ENCODE measurements at regions not wholly inside any gene's neighbourhood (a gene's known extent, or its start where the extent isn't known, plus 50 kb on each side); places are given as distances from the start of the nearest gene placed in this dataset.

GRCh38 chr12:31853977-31854376 is 105.2 kb upstream of the RESF1 start:
- TF ChIP-seq CTCF (optimal IDR thresholded peaks at IDR 0.05 in 1 of 3, IDR thresholded peaks at IDR 0.05 in 1 of 3, conservative IDR thresholded peaks at IDR 0.05 in 1 of 3; ENCODE audit: extremely low read depth in 1 of 3, insufficient read depth in 2 of 3, low read length in 3 of 3) = no peak
- no peak for TF ChIP-seq EZH2 (IDR thresholded peaks at IDR 0.05; ENCODE audit: low read length)

All from keratinocyte (primary cell).